Neural crest cell (in vitro differentiated cells): ENCODE measurements at regions not wholly inside any gene's neighbourhood (a gene's known extent, or its start where the extent isn't known, plus 50 kb on each side); places are given as distances from the start of the nearest gene placed in this dataset.

ENCODE experiments used
- DNase-seq: peaks from one replicate; pipeline ENCODE4 v3.0.0; 2021; ENCODE audit warnings: low read depth, mixed read lengths, low spot score
- H3K27ac Mint-ChIP-seq: one replicate; pipeline ENCODE4 v1.8.0; 2021; ENCODE audit warnings: mild to moderate bottlenecking, mixed read lengths; ENCODE audit not compliant: unreplicated experiment
- H3K27me3 Mint-ChIP-seq: 2 replicates; pipeline ENCODE4 v1.8.0; 2021; ENCODE audit warnings: low read depth, mild to moderate bottlenecking, mixed read lengths
- H3K36me3 Mint-ChIP-seq: 2 replicates; pipeline ENCODE4 v1.8.0; 2021; ENCODE audit warnings: low read depth, mild to moderate bottlenecking, mixed read lengths
- H3K4me1 Mint-ChIP-seq: 2 replicates; pipeline ENCODE4 v1.8.0; 2021; ENCODE audit warnings: mixed read lengths
- H3K4me3 Mint-ChIP-seq: one replicate; pipeline ENCODE4 v1.8.0; 2021; ENCODE audit warnings: mild to moderate bottlenecking, mixed read lengths
- H3K9me3 Mint-ChIP-seq: 2 replicates; pipeline ENCODE4 v1.8.0; 2021; ENCODE audit warnings: mixed read lengths
- TF ChIP-seq, protein P1 (sequence below): fragments of 200-600 bp; sonication (generic); conservative IDR thresholded peaks from 2 replicates; pipeline ENCODE4 v1.5.0; 2021; ENCODE audit warnings: antibody characterized with exemption, mild to moderate bottlenecking

DNA sequence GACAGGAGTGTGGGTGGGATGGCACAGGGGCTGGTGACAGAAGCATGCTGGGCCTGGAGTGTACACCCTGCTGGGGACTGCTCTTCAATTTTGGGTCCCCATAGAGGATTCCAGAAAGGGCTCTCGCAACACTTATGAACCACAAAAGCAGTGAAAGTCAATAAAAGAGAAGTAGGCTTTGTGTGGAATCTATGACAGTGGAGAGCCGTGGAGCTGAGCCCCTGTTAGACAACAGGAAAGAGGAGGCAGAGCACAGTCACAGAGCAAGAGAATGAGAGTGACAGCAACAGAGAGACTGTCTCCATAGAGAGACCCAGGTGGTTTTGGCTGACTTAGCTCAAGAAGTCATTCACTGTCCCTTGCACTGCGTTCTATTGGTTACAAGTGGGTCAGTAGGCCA is 135.1 kb upstream of the ATP6AP2 start:
- Mint-ChIP-seq H3K9me3 (peaks cover 4% of the 10 kb centered on the region), H3K27ac (no peak overlapping the region), H3K27me3 (peaks cover 31% of the 10 kb centered on the region), H3K36me3 (no peaks in the 10 kb centered on the region), H3K4me1 (peaks cover 48% of the 10 kb centered on the region), H3K4me3 (no peak overlapping the region)
- TF ChIP-seq, protein P1, sequence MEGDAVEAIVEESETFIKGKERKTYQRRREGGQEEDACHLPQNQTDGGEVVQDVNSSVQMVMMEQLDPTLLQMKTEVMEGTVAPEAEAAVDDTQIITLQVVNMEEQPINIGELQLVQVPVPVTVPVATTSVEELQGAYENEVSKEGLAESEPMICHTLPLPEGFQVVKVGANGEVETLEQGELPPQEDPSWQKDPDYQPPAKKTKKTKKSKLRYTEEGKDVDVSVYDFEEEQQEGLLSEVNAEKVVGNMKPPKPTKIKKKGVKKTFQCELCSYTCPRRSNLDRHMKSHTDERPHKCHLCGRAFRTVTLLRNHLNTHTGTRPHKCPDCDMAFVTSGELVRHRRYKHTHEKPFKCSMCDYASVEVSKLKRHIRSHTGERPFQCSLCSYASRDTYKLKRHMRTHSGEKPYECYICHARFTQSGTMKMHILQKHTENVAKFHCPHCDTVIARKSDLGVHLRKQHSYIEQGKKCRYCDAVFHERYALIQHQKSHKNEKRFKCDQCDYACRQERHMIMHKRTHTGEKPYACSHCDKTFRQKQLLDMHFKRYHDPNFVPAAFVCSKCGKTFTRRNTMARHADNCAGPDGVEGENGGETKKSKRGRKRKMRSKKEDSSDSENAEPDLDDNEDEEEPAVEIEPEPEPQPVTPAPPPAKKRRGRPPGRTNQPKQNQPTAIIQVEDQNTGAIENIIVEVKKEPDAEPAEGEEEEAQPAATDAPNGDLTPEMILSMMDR, result no peak
- no peak for DNase-seq

DNA sequence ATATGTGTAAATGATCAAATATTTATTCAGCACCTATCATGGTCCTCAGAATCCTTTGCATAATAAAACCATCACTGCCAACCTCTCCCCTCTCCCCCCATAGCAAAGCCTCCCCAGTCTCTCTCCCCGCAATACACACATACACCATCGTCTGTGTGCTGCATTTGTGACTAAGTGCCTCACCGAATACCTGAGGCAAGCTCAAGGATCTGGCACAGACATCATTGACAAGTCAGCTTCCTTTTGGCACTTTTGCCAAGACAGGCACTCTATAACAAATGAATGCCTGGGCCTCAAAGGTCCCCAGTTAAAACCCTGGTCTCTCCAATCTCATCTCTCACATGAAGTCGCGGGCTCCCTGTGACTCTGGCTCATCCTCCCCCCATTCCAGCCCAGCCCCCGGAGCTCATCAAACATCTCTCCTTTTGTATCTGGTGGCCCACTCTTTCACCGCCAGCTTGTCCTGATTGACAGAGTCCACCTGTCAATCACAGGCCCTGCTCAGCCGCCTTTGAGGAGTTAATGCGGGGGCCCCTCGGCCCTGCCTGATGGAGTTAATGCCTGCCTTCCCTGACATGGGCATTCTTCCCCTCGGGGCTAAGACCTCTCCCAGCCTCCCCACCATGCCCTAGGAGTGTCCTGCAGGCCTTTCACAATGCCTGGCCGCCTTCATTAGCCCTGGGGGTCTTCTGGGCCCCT is 135.8 kb upstream of the ATP6AP2 start:
- no peaks in the 10 kb centered on the region for H3K9me3 Mint-ChIP-seq
- H3K27me3 Mint-ChIP-seq, result peaks cover 31% of the 10 kb centered on the region
- no peaks in the 10 kb centered on the region for H3K36me3 Mint-ChIP-seq
- peaks cover 44% of the 10 kb centered on the region for H3K4me1 Mint-ChIP-seq
- peak; percentile 14 for DNase-seq
- no peak overlapping the region for H3K4me3 Mint-ChIP-seq
- TF ChIP-seq, protein P1, result no peak
- H3K27ac Mint-ChIP-seq, result peak overlapping the region; percentile 39

DNA sequence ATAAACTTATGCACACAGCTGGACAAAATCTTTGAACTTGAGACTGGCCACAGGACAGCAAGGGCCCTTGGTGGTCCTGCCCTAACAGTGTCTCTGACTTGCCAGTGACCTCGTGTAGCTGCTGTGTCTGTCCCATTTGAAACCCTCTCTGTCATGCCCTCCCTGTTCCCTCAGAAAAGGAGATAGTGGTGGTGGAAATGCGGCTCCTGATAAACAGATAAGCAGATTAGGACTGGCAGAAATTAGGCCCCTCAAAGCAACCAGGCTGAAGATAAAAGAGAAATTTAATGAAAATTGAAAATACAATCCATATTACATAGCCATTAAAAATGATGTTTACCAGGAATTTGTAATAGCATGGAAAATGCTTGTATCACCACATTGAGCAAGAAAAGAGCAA is 136.6 kb upstream of the ATP6AP2 start:
- Mint-ChIP-seq H3K36me3 (no peaks in the 10 kb centered on the region), H3K9me3 (no peaks in the 10 kb centered on the region), H3K27ac (no peak overlapping the region), H3K4me3 (no peak overlapping the region), H3K27me3 (peaks cover 28% of the 10 kb centered on the region), H3K4me1 (peaks cover 37% of the 10 kb centered on the region)
- DNase-seq, result no peak
- TF ChIP-seq, protein P1, result no peak

DNA sequence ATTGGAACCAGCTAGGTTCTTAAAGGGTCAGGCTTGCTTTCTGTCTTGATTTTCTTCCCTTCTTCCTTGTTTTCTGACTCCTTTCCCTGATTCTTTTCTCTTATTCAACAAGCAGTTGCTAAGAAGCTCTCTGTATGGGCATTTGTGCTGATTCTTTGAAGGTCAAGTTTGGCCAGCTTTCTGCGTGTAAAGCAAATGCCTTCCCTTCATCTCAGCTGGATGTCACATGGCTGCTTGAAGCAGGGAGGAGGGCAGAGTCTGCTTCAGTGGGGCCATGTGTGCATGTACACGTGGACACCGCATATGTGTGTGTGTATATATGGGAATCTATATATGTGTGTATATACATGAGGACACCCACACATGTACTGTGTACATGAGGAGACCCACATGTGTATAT is 139.9 kb upstream of the ATP6AP2 start:
- Mint-ChIP-seq H3K4me1 (peaks cover 34% of the 10 kb centered on the region), H3K27me3 (peaks cover 15% of the 10 kb centered on the region), H3K9me3 (peaks cover 3% of the 10 kb centered on the region), H3K4me3 (no peak overlapping the region), H3K36me3 (no peaks in the 10 kb centered on the region), H3K27ac (no peak overlapping the region)
- DNase-seq, result no peak
- TF ChIP-seq, protein P1, result no peak

DNA sequence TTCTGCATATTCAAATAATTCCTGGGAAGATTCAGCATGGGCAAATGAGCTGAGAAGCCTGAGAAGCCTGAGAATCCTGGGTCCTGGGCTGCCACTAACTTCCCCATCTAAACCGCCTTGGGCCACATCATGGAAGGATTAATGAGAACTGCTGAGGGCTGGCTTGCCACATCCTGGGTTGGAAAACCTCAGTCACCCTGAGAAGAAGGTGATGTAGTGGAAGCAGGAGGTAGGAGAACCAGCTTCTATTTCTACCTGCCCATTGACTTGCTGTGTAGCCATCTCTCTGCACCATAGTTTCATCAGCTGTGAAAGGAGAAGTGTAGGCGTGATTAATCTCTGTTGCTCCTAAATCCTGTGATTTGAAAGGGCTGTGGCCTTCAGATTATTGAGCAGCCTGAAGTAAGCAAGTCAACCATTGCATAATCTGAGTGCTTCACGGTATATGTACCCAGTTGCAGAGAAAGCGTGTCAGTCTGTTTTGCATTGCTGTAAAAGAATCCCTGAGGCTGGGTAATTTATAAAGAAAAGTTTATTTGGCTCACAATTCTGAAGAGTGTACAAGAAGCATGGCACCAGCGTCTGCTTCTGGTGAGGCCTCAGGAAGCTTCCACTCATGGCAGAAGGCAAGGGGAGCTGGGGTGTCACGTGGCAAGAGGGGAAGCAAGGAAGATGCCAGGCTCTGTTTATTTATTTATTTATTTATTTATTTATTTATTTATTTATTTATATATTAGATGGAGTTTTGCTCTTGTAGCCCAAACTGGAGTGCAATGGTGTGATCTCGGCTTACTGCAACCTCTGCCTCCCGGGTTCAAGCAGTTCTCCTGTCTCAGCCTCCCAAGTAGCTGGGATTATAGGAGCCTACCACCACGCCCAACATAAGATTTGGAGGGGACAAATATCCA is 140.9 kb upstream of the ATP6AP2 start:
- TF ChIP-seq, protein P1, result no peak
- H3K27ac Mint-ChIP-seq, result no peak overlapping the region
- peaks cover 31% of the 10 kb centered on the region for H3K4me1 Mint-ChIP-seq
- no peak overlapping the region for H3K4me3 Mint-ChIP-seq
- H3K36me3 Mint-ChIP-seq, result no peaks in the 10 kb centered on the region
- peaks cover 8% of the 10 kb centered on the region for H3K27me3 Mint-ChIP-seq
- no peak for DNase-seq
- peaks cover 3% of the 10 kb centered on the region for H3K9me3 Mint-ChIP-seq
